Smooth muscle cell (in vitro differentiated cells): ENCODE measurements at regions not wholly inside any gene's neighbourhood (a gene's known extent, or its start where the extent isn't known, plus 50 kb on each side); places are given as distances from the start of the nearest gene placed in this dataset.

Experiments
- DNase-seq: peaks from one replicate; lab custom pipeline; 2025; ENCODE audit not compliant: unreplicated experiment; lab: John Stamatoyannopoulos, UW
- H2AFZ ChIP-seq: fragments of 200-600 bp; sonication (generic); 2 replicates; pipeline ENCODE4 v1.6.0; 2016; ENCODE audit warnings: antibody characterized with exemption, low read depth, mild to moderate bottlenecking
- H3F3A ChIP-seq: fragments of 200-600 bp; sonication (generic); 2 replicates; pipeline ENCODE4 v1.6.0; 2017; ENCODE audit warnings: antibody characterized with exemption, low read depth
- H3K27ac ChIP-seq: fragments of 200-600 bp; sonication (generic); 2 replicates; pipeline ENCODE4 v1.5.1; 2016; ENCODE audit warnings: low read depth, mild to moderate bottlenecking
- H3K27me3 ChIP-seq: fragments of 200-600 bp; sonication (generic); 2 replicates; pipeline ENCODE4 v1.6.1; 2016; ENCODE audit warnings: low read depth, mild to moderate bottlenecking
- H3K36me3 ChIP-seq: fragments of 200-600 bp; sonication (generic); 2 replicates; pipeline ENCODE4 v1.5.1; 2016; ENCODE audit warnings: low read depth
- H3K4me1 ChIP-seq: fragments of 200-600 bp; sonication (generic); 2 replicates; pipeline ENCODE4 v1.5.1; 2016; ENCODE audit warnings: low read depth
- H3K4me2 ChIP-seq: fragments of 200-600 bp; sonication (generic); 2 replicates; pipeline ENCODE4 v1.6.0; 2016; ENCODE audit warnings: mild to moderate bottlenecking
- H3K4me3 ChIP-seq: fragments of 200-600 bp; sonication (generic); 2 replicates; pipeline ENCODE4 v1.5.1; 2016; ENCODE audit warnings: mild to moderate bottlenecking
- H3K79me2 ChIP-seq: fragments of 200-600 bp; sonication (generic); 2 replicates; pipeline ENCODE4 v1.6.0; 2016; ENCODE audit warnings: low read depth, mild to moderate bottlenecking
- H3K9ac ChIP-seq: fragments of 200-600 bp; sonication (generic); 2 replicates; pipeline ENCODE4 v1.6.0; 2016; ENCODE audit warnings: low read depth
- H3K9me3 ChIP-seq: fragments of 200-600 bp; sonication (generic); replicated peaks from 2 replicates; pipeline ENCODE4 v1.5.1; 2016; ENCODE audit warnings: low read depth
- H4K20me1 ChIP-seq: fragments of 200-600 bp; sonication (generic); 2 replicates; pipeline ENCODE4 v1.6.0; 2016; ENCODE audit warnings: low read depth
- CTCF ChIP-seq: fragments of 200-600 bp; sonication (generic); IDR thresholded peaks from 2 replicates; pipeline ENCODE4 v1.5.1; 2017; ENCODE audit warnings: borderline replicate concordance, mild to moderate bottlenecking, antibody characterized with exemption; ENCODE audit not compliant: insufficient read depth, poor library complexity, severe bottlenecking
- WGBS: methylation state at CpG from one replicate; pipeline ENCODE4 v1.1.7; 2016; ENCODE audit warnings: low lambda C conversion rate; 5-methylcytosine and 5-hydroxymethylcytosine counted together

GRCh38 chr12:124512667-124513296, 54.6 kb downstream of the NCOR2 start:
- no peak for TF ChIP-seq CTCF
- H3K9me3 ChIP-seq, result no peaks in the 10 kb centered on the region
- H3K27ac ChIP-seq, result peak overlapping the region; percentile 94
- peaks cover 86% of the 10 kb centered on the region for H3K79me2 ChIP-seq
- peaks cover 41% of the 10 kb centered on the region for H3F3A ChIP-seq
- H3K27me3 ChIP-seq, result no peaks in the 10 kb centered on the region
- H2AFZ ChIP-seq, result no peak overlapping the region
- H3K36me3 ChIP-seq, result no peaks in the 10 kb centered on the region
- H3K9ac ChIP-seq, result peak overlapping the region; percentile 79
- peak overlapping the region; percentile 64 for H3K4me2 ChIP-seq
- H3K4me3 ChIP-seq, result no peak overlapping the region
- peaks cover 43% of the 10 kb centered on the region for H3K4me1 ChIP-seq
- peak; percentile 63 for DNase-seq
- H4K20me1 ChIP-seq, result peaks cover 70% of the 10 kb centered on the region
- 16% methylated on average over 16 of the region's 16 CpGs for WGBS

- H3K79me2 ChIP-seq, result peaks cover 90% of the 10 kb centered on the region
- H3K9me3 ChIP-seq, result no peaks in the 10 kb centered on the region
- no peak for TF ChIP-seq CTCF
- H3K36me3 ChIP-seq, result no peaks in the 10 kb centered on the region
- H3K4me3 ChIP-seq, result no peak overlapping the region
- H3F3A ChIP-seq, result peaks cover 38% of the 10 kb centered on the region
- H3K4me2 ChIP-seq, result no peak overlapping the region
- 89% methylated on average over 21 of the region's 23 CpGs for WGBS
- DNase-seq, result no peak
- H3K4me1 ChIP-seq, result peaks cover 50% of the 10 kb centered on the region
- H4K20me1 ChIP-seq, result peaks cover 71% of the 10 kb centered on the region
- no peak overlapping the region for H3K9ac ChIP-seq
- peak overlapping the region; percentile 94 for H3K27ac ChIP-seq
- H3K27me3 ChIP-seq, result no peaks in the 10 kb centered on the region
- H2AFZ ChIP-seq, result no peak overlapping the region
Measured at GRCh38 chr12:124511259-124511985, 56.0 kb downstream of the NCOR2 start.

GRCh38 chr12:124510301-124510970, 57.0 kb downstream of the NCOR2 start:
- WGBS, result 92% methylated on average over 17 of the region's 17 CpGs
- Histone ChIP-seq H3F3A (peaks cover 36% of the 10 kb centered on the region), H3K9me3 (no peaks in the 10 kb centered on the region), H3K4me1 (peaks cover 55% of the 10 kb centered on the region), H3K79me2 (peaks cover 90% of the 10 kb centered on the region), H3K4me3 (no peak overlapping the region), H3K36me3 (no peaks in the 10 kb centered on the region), H3K4me2 (peak overlapping the region; percentile 70), H4K20me1 (peaks cover 73% of the 10 kb centered on the region), H3K9ac (no peak overlapping the region), H3K27me3 (no peaks in the 10 kb centered on the region), H3K27ac (peak overlapping the region; percentile 94), H2AFZ (no peak overlapping the region)
- no peak for DNase-seq
- no peak for TF ChIP-seq CTCF
